Ishikawa (cell line): ENCODE measurements at regions not wholly inside any gene's neighbourhood (a gene's known extent, or its start where the extent isn't known, plus 50 kb on each side); places are given as distances from the start of the nearest gene placed in this dataset.

ENCODE experiments used
- CEBPB ChIP-seq: IDR thresholded peaks from 2 replicates; pipeline ENCODE4 v1.6.1; 2012
- CREB1 ChIP-seq: IDR thresholded peaks from 2 replicates; pipeline ENCODE4 v1.6.1; 2012; ENCODE audit warnings: low read depth
- EGR1 ChIP-seq: IDR thresholded peaks from 2 replicates; pipeline ENCODE4 v1.6.1; 2012
- EP300 ChIP-seq: IDR thresholded peaks from 2 replicates; pipeline ENCODE4 v1.6.1; 2012; ENCODE audit warnings: borderline replicate concordance
- FOXM1 ChIP-seq: IDR thresholded peaks from 2 replicates; pipeline ENCODE4 v1.6.1; 2012; ENCODE audit warnings: low read depth, borderline replicate concordance
- MAX ChIP-seq: IDR thresholded peaks from 2 replicates; pipeline ENCODE4 v1.6.1; 2012
- NFIC ChIP-seq: IDR thresholded peaks from 2 replicates; pipeline ENCODE4 v1.6.1; 2012
- RAD21 ChIP-seq: IDR thresholded peaks from 2 replicates; pipeline ENCODE4 v1.6.1; 2012; ENCODE audit warnings: low read depth
- REST ChIP-seq: IDR thresholded peaks from 2 replicates; pipeline ENCODE4 v1.6.1; 2012; ENCODE audit warnings: low read depth, mild to moderate bottlenecking
- TAF1 ChIP-seq: IDR thresholded peaks from 2 replicates; pipeline ENCODE4 v1.6.1; 2012; ENCODE audit warnings: low read depth, mild to moderate bottlenecking
- TCF12 ChIP-seq: IDR thresholded peaks from 2 replicates; pipeline ENCODE4 v1.6.1; 2012; ENCODE audit warnings: low read depth
- TEAD4 ChIP-seq: IDR thresholded peaks from 2 replicates; pipeline ENCODE4 v1.6.1; 2012
- USF1 ChIP-seq: IDR thresholded peaks from 2 replicates; pipeline ENCODE4 v1.6.1; 2012
- YY1 ChIP-seq: IDR thresholded peaks from 2 replicates; pipeline ENCODE4 v1.6.1; 2012; ENCODE audit warnings: low read depth
- ZBTB7A ChIP-seq: IDR thresholded peaks from 2 replicates; pipeline ENCODE4 v1.6.1; 2012; ENCODE audit warnings: low read depth

- TF ChIP-seq USF1 = no peak
- TF ChIP-seq CEBPB = no peak
- no peak for TF ChIP-seq CREB1
- TF ChIP-seq YY1 = no peak
- TF ChIP-seq FOXM1 = no peak
Measured at GRCh38 chr1:199667089-199667488, 360.4 kb upstream of the NR5A2 start.

- TF ChIP-seq NFIC (no peak), REST (no peak)
Measured at GRCh38 chr1:199669916-199670315, 357.6 kb upstream of the NR5A2 start.

GRCh38 chr1:199671684-199672083 is 355.8 kb upstream of the NR5A2 start:
- no peak for TF ChIP-seq YY1
- TF ChIP-seq RAD21 = no peak
- TF ChIP-seq EGR1 = no peak
- no peak for TF ChIP-seq USF1
- no peak for TF ChIP-seq FOXM1
- TF ChIP-seq TCF12 = no peak
- no peak for TF ChIP-seq EP300
- TF ChIP-seq REST = no peak
- TF ChIP-seq NFIC = no peak
- no peak for TF ChIP-seq CEBPB
- no peak for TF ChIP-seq ZBTB7A
- no peak for TF ChIP-seq MAX
- no peak for TF ChIP-seq CREB1
- TF ChIP-seq TEAD4 = no peak
- TF ChIP-seq TAF1 = no peak

GRCh38 chr1:199675937-199676336 is 351.6 kb upstream of the NR5A2 start:
- TF ChIP-seq MAX (no peak), YY1 (no peak), RAD21 (no peak), REST (no peak), USF1 (no peak), NFIC (no peak), TEAD4 (no peak), EGR1 (no peak), ZBTB7A (no peak), TAF1 (no peak), CEBPB (no peak), CREB1 (no peak), EP300 (no peak), FOXM1 (no peak), TCF12 (no peak)

GRCh38 chr1:199678771-199679170 is 348.7 kb upstream of the NR5A2 start:
- TF ChIP-seq MAX (no peak), EGR1 (no peak), ZBTB7A (no peak), YY1 (no peak), CEBPB (no peak), TCF12 (no peak), EP300 (no peak)
